Left ventricle myocardium superior (tissue), 1 donor: ENCODE measurements at regions not wholly inside any gene's neighbourhood (a gene's known extent, or its start where the extent isn't known, plus 50 kb on each side); places are given as distances from the start of the nearest gene placed in this dataset.
A peak's percentile ranks its signal among the peaks of the same experiment; 100 is the strongest.
"Not testable (repeated sequence)": the region's sequence is repeated elsewhere in the genome, so short reads cannot be mapped to it uniquely, and the experiment has no call there.

Experiments used
- ATAC-seq: fragments of 200-7000 bp; cut with Tn5 transposase; one replicate; pipeline ENCODE4 v1.9.1; 2020; ENCODE audit warnings: mild to moderate bottlenecking, moderate library complexity
- DNase-seq: peaks from one replicate; pipeline ENCODE4 v3.0.0-alpha.2; 2020
- intact Hi-C: fragments of 100-400 bp; cut with micrococcal nuclease; formaldehyde crosslinking; loops from one replicate; pipeline ENCODE4 v1.11.0; 2022
- donor health status: DM: no; HTN: yes; CAD: no; lungs with severe emphysema.

GRCh38 chr9:71632776-71633175 lies 135.5 kb downstream of the CEMIP2 start:
- ATAC-seq (no peak), DNase-seq (no peak)
- intact Hi-C loops, result no loop called here

- DNase-seq (no peak), ATAC-seq (peak; percentile 53)
- intact Hi-C loops, result no loop called here
Observed at GRCh38 chr9:71630377-71630995, 137.8 kb downstream of the CEMIP2 start.

DNA sequence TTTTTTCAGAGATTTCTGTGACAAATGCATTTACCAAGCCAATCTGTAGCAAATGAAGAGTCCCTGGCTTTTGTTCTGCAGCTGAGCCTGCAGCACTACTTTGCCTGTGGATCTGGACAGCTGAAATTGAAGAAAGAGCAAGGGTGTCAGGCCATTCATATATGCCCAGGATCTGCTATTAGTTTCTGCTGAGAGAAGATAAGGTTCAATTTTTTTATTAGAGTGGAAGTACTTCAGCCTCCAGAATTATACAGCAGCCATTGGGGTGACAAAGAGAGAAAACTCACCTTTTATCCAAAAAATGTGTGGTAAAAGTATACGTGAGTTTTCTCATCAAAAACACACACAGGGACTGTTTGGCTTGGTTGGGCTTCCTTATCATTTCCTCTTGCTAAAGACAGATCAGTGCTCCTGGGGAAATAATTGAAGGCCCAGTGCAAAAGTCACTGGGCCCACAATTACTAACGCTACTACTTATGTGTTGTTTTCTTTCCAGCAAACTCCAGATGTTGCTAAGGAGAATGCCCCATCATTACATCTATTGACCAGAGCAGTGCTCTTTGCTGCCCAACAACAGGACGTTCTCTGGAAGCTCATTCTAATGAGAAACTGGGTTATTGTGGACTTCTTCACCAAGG lies 138.6 kb downstream of the CEMIP2 start:
- no peak for DNase-seq
- intact Hi-C loops, result no loop called here
- no peak for ATAC-seq

- intact Hi-C loops, result no loop called here
- no peak for DNase-seq
- ATAC-seq, result no peak
Observed at GRCh38 chr9:71628247-71628646, 140.1 kb downstream of the CEMIP2 start.

GRCh38 chr9:71627537-71627936 lies 140.8 kb downstream of the CEMIP2 start:
- DNase-seq (no peak), ATAC-seq (no peak)
- intact Hi-C loops, result no loop called here

- no peak for ATAC-seq
- no peak for DNase-seq
- intact Hi-C loops, result no loop called here
Observed at GRCh38 chr9:71626395-71626794, 141.9 kb downstream of the CEMIP2 start.

GRCh38 chr9:71624728-71625127 lies 143.6 kb downstream of the CEMIP2 start:
- DNase-seq (no peak), ATAC-seq (no peak)
- intact Hi-C loops, result no loop called here

GRCh38 chr9:71620746-71621145 lies 147.6 kb downstream of the CEMIP2 start:
- ATAC-seq (no peak), DNase-seq (no peak)
- intact Hi-C loops, result no loop called here

- intact Hi-C loops, result no loop called here
- no peak for ATAC-seq
Observed at GRCh38 chr9:71620331-71620730, 148.0 kb downstream of the CEMIP2 start.

GRCh38 chr9:71619926-71620325 lies 148.4 kb downstream of the CEMIP2 start:
- ATAC-seq, result no peak
- DNase-seq, result no peak
- intact Hi-C loops, result loop anchor here (10.0 kb wide), 1 partner anchor 85 kb away; no protein-coding TSS in a partner anchor

More at GRCh38 chr9:71620331-71620730, 148.0 kb downstream of the CEMIP2 start:
- no peak for DNase-seq

- intact Hi-C loops, result loop anchor here (10.0 kb wide), 1 partner anchor 90 kb away; no protein-coding TSS in a partner anchor
- no peak for DNase-seq
- ATAC-seq, result no peak
Observed at GRCh38 chr9:71614409-71615010, 153.8 kb downstream of the CEMIP2 start.

- ATAC-seq (no peak), DNase-seq (no peak)
- intact Hi-C loops, result loop anchor here (10.0 kb wide), 1 partner anchor 92 kb away; no protein-coding TSS in a partner anchor
Observed at GRCh38 chr9:71612889-71613288, 155.4 kb downstream of the CEMIP2 start.

DNA sequence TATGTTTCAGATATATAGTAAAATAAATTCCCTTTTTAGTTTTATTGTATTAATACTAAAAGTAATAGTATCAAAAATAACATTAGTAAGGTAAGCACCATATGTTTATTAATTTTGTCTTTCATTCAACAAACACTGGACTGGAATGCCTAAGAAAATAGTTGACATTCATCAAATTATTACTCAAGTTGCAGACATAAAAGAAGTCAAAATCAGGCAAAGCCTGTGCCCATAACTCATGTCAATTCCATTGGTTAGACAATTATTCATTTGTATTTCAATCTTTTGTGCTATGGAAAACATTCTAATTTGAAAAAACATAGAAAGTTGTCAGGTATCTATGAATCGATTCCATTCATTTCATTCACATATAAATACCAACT lies 158.9 kb downstream of the CEMIP2 start:
- ATAC-seq, result no peak
- intact Hi-C loops, result no loop called here
- no peak for DNase-seq

- ATAC-seq (no peak), DNase-seq (no peak)
- intact Hi-C loops, result no loop called here
Observed at GRCh38 chr9:71608825-71609447, 159.4 kb downstream of the CEMIP2 start.

DNA sequence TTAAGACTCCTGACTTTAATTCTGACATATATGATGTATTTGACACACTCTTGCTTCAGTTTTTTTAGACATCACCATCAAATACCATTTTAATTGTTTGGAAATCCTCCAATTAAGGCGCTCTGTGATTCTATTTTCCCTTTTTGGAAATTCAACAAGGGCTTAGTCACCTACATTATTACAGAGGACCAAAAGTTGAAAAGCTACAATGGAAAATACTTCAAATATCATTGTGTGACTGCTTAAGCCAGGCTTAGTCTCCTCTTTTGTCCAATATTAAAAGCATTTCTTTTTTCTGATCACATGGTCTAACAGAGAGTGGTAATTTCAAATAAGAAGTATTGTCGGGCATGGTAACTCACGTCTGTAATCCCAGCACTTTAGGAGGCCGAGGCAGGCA lies 160.3 kb downstream of the CEMIP2 start:
- intact Hi-C loops, result no loop called here
- no peak for ATAC-seq
- no peak for DNase-seq

DNA sequence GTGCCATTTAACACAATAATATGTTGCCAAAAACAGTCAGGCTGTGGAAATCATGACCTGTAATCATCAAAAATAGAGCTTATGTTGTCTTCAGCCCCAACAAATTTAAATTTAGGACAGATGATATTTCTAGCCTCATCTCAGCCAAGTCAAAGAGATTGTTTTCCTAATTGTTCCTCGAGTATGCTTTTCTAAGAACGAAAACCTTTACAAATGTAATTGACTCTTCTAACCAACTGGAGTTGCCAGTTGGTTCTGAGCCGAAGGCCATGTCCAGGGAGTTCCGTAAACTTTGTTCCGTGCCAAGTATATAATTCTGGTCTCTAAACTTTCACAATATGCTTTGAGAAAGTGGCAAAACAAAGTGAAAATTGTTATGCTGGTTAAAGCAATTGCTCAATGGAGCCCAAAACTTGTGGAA lies 160.8 kb downstream of the CEMIP2 start:
- intact Hi-C loops, result no loop called here
- no peak for DNase-seq
- ATAC-seq, result no peak

DNA sequence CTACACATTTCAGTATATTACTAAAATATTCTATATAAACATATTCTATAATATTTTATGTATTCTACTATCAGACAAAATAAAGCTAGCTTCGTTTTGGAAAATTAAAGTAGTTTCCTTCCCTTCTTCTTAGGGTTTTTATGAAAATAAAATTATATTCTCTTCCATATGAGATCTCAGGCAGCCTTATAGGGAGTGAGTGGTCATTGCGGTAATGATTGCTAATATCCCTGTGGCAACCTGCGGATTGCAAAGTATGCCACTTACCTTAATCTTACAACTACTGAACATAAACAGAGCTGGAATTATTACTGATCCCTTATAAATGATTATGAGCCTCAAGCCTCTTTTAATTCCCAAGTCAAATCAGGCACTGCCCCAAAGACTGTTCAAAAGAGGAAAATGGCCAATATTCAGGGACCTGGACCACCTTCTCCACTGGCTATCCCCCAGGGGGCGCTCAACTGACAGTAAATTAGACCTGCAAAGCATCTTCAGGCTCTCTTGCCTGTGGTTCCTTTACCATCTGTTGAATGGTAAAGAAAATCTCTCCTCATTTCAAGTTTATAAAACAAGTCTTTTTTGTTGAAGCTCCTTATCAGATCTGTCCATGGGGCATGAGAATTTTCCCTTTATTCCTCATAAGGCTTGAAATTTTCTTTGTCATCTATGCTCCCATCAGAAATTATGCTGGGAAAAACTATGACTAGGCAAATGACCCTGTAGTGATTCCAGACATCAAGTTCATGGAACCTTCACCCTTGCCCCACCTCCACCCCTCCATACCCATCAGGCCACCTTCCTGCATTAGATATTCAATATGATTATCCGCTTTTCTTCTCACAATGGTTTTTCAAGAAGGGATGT lies 163.9 kb downstream of the CEMIP2 start:
- intact Hi-C loops, result no loop called here
- ATAC-seq, result peak; percentile 66
- DNase-seq, result peak; percentile 75

DNA sequence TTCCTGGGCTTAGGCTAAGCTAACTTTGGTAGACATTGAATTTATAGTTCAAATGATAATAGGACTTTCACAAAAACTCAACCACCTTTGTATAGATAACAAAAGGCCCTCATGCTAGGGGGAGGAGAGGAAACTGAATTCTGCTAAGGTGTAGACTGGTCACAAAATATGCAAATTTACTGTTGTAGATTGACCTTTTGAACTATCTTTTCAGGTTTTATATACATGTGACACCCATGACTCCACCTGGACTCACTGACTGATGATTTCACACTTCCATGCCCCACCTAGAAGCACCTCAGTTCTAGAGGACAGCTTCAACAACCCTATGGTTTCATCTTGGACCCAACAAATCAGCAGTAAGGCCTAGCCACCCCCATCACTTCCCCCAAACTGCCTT lies 165.7 kb downstream of the CEMIP2 start:
- intact Hi-C loops, result no loop called here

GRCh38 chr9:71595762-71596161 lies 172.6 kb downstream of the CEMIP2 start:
- ATAC-seq, DNase-seq, intact Hi-C loops: not testable (repeated sequence)

More for the DNA sequence above, 165.7 kb downstream of the CEMIP2 start:
- DNase-seq (no peak), ATAC-seq (no peak)
